ENCODE measurements at regions not wholly inside any gene's neighbourhood (a gene's known extent, or its start where the extent isn't known, plus 50 kb on each side); places are given as distances from the start of the nearest gene placed in this dataset.

GRCh38 chr2:78315368-78315767 lies 710.1 kb upstream of the REG3G start:
- Histone ChIP-seq H2AFZ (replicated peaks; ENCODE audit: low read length, poor library complexity) (no peak overlapping the region), H4K91ac (ENCODE audit: insufficient read depth, low read depth, low read length) (no peak overlapping the region), H3K9me3 (ENCODE audit: control insufficient read depth, insufficient read depth, low read length) (peaks cover 4% of the 10 kb centered on the region; the same call in 1 of the 2 replicates), H4K5ac (ENCODE audit: low read depth, low read length) (no peak overlapping the region), H3K9ac (ENCODE audit: low read depth, low read length) (no peak overlapping the region), H3K4me3 (ENCODE audit: insufficient read depth, low read depth, low read length) (no peak overlapping the region), H3K27ac (ENCODE audit: insufficient read depth, low read length) (no peak overlapping the region), H3K56ac (ENCODE audit: extremely low read depth, insufficient read depth, low read length) (no peak overlapping the region), H4K20me1 (ENCODE audit: insufficient read depth, low read length) (no peaks in the 10 kb centered on the region), H3K9me1 (ENCODE audit: insufficient read depth, low read length) (no peaks in the 10 kb centered on the region), H4K8ac (ENCODE audit: low read depth in 2 of 2, low read length in 2 of 2) (no peak overlapping the region), H3K79me1 (ENCODE audit: low read depth in 1 of 2, low read length in 2 of 2) (no peaks in the 10 kb centered on the region), H3K4me1 (ENCODE audit: control insufficient read depth, insufficient read depth, low read length) (no peaks in the 10 kb centered on the region), H3K23ac (ENCODE audit: low read depth, low read length) (no peak overlapping the region), H3K18ac (ENCODE audit: low read depth, low read length) (no peak overlapping the region), H2AK5ac (ENCODE audit: low read depth, low read length) (no peak overlapping the region), H2BK120ac (ENCODE audit: low read depth, low read length) (no peak overlapping the region), H3K4me2 (ENCODE audit: low read depth, low read length) (no peak overlapping the region), H2AK9ac (replicated peaks; ENCODE audit: low read depth, low read length, poor library complexity) (no peak overlapping the region), H2BK15ac (ENCODE audit: low read depth, low read length) (no peak overlapping the region), H2BK20ac (ENCODE audit: low read depth, low read length) (no peak overlapping the region), H3K27me3 (ENCODE audit: control insufficient read depth, insufficient read depth, low read length) (no peaks in the 10 kb centered on the region), H3K36me3 (ENCODE audit: control insufficient read depth, insufficient read depth, low read length) (no peaks in the 10 kb centered on the region), H3K14ac (replicated peaks; ENCODE audit: low read depth, low read length) (no peak overlapping the region), H2BK5ac (ENCODE audit: low read depth, low read length, poor library complexity, severe bottlenecking) (no peak overlapping the region), H3K4ac (ENCODE audit: low read depth, low read length) (no peak overlapping the region)
- BruUV-seq (replicated peaks): no TSS peak
- in situ Hi-C loops (cut with MboI; ENCODE audit: low sequenced_read_pairs): no loop called here
- dilution Hi-C loops (cut with HindIII; ENCODE audit: low sequenced_read_pairs, unreplicated experiment): no loop called here
- TF ChIP-seq, protein P1, sequence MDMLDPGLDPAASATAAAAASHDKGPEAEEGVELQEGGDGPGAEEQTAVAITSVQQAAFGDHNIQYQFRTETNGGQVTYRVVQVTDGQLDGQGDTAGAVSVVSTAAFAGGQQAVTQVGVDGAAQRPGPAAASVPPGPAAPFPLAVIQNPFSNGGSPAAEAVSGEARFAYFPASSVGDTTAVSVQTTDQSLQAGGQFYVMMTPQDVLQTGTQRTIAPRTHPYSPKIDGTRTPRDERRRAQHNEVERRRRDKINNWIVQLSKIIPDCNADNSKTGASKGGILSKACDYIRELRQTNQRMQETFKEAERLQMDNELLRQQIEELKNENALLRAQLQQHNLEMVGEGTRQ (IDR thresholded peaks at IDR 0.05; ENCODE audit: low read depth, low read length): no peak
- no peak for TF ChIP-seq RFX5 (IDR thresholded peaks at IDR 0.05; ENCODE audit: low read depth, low read length)
- TF ChIP-seq MAFK (IDR thresholded peaks at IDR 0.05; ENCODE audit: low read depth, low read length): no peak
- TF ChIP-seq CHD1 (IDR thresholded peaks at IDR 0.05; ENCODE audit: low read depth, low read length): no peak
- no peak for TF ChIP-seq MXI1 (IDR thresholded peaks at IDR 0.05; ENCODE audit: borderline replicate concordance, low read depth, low read length)
- TF ChIP-seq CEBPB (IDR thresholded peaks at IDR 0.05; ENCODE audit: low read depth, low read length): no peak
- TF ChIP-seq RCOR1 (IDR thresholded peaks at IDR 0.05; ENCODE audit: insufficient replicate concordance, low read length): no peak
- TF ChIP-seq ELK1 (IDR thresholded peaks at IDR 0.05; ENCODE audit: borderline replicate concordance, low read depth, low read length): no peak
- TF ChIP-seq, protein P2, sequence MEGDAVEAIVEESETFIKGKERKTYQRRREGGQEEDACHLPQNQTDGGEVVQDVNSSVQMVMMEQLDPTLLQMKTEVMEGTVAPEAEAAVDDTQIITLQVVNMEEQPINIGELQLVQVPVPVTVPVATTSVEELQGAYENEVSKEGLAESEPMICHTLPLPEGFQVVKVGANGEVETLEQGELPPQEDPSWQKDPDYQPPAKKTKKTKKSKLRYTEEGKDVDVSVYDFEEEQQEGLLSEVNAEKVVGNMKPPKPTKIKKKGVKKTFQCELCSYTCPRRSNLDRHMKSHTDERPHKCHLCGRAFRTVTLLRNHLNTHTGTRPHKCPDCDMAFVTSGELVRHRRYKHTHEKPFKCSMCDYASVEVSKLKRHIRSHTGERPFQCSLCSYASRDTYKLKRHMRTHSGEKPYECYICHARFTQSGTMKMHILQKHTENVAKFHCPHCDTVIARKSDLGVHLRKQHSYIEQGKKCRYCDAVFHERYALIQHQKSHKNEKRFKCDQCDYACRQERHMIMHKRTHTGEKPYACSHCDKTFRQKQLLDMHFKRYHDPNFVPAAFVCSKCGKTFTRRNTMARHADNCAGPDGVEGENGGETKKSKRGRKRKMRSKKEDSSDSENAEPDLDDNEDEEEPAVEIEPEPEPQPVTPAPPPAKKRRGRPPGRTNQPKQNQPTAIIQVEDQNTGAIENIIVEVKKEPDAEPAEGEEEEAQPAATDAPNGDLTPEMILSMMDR (conservative IDR thresholded peaks at IDR 0.05; ENCODE audit: low read depth, low read length): no peak
- no peak for TF ChIP-seq BHLHE40 (IDR thresholded peaks at IDR 0.05; ENCODE audit: low read depth, low read length)
- no peak for TF ChIP-seq RAD21 (IDR thresholded peaks at IDR 0.05; ENCODE audit: low read length)
- TF ChIP-seq MAZ (IDR thresholded peaks at IDR 0.05; ENCODE audit: borderline replicate concordance, low read depth, low read length): no peak
- TF ChIP-seq NFE2L2 (IDR thresholded peaks at IDR 0.05; ENCODE audit: low read depth, low read length): no peak
- no peak for TF ChIP-seq POLR2A (IDR thresholded peaks at IDR 0.05; ENCODE audit: low read depth, low read length)
- no peak for TF ChIP-seq FOS (IDR thresholded peaks at IDR 0.05; ENCODE audit: low read depth, low read length)
- TF ChIP-seq SMC3 (IDR thresholded peaks at IDR 0.05; ENCODE audit: low read depth, low read length): no peak
- no peak for ATAC-seq (ENCODE audit: low read depth)
- no peak for DNase-seq
- intact Hi-C loops (cut with micrococcal nuclease): no loop called here
- POLR2A ChIA-PET (ENCODE audit: unreplicated experiment): no interaction called here
- CTCF ChIA-PET: no interaction called here

All from IMR-90 (cell line).